Stimulated activated CD8-positive, alpha-beta memory T cell treated with anti-CD3 and anti-CD28 coated beads, Interleukin-2, amount 100 ng/mL, for 48 hours (primary cell): ENCODE measurements at regions not wholly inside any gene's neighbourhood (a gene's known extent, or its start where the extent isn't known, plus 50 kb on each side); places are given as distances from the start of the nearest gene placed in this dataset.

ENCODE experiments used
- DNase-seq, 2 donors: peaks; one replicate each; pipeline ENCODE4 v3.0.0-alpha.2; 2020; ENCODE audit warnings: low read depth in 2 of 2

GRCh38 chr19:31664096-31664495 lies 314.9 kb upstream of the TSHZ3 start:
- no peak for DNase-seq

- no peak for DNase-seq
These were observed 315.8 kb upstream of the TSHZ3 start for GRCh38 chr19:31664997-31665396.

GRCh38 chr19:31666126-31666525 lies 316.9 kb upstream of the TSHZ3 start:
- no peak for DNase-seq

GRCh38 chr19:31667106-31667505 lies 317.9 kb upstream of the TSHZ3 start:
- DNase-seq = no peak

- no peak for DNase-seq
These were observed 319.7 kb upstream of the TSHZ3 start for GRCh38 chr19:31668921-31669320.

- DNase-seq = no peak
These were observed 321.7 kb upstream of the TSHZ3 start for GRCh38 chr19:31670931-31671330.

GRCh38 chr19:31671411-31672035 lies 322.3 kb upstream of the TSHZ3 start:
- no peak for DNase-seq

- DNase-seq = no peak
These were observed 325.4 kb upstream of the TSHZ3 start for GRCh38 chr19:31674503-31675192.

- no peak for DNase-seq
These were observed 326.1 kb upstream of the TSHZ3 start for GRCh38 chr19:31675193-31675913.

- DNase-seq = no peak
These were observed 327.2 kb upstream of the TSHZ3 start for GRCh38 chr19:31676271-31677004.

GRCh38 chr19:31678421-31678820 lies 329.2 kb upstream of the TSHZ3 start:
- no peak for DNase-seq

- DNase-seq = no peak
These were observed 331.9 kb upstream of the TSHZ3 start for GRCh38 chr19:31681121-31681520.

- DNase-seq = no peak
These were observed 344.1 kb upstream of the TSHZ3 start for GRCh38 chr19:31693131-31693932.

GRCh38 chr19:31693933-31694269 lies 344.7 kb upstream of the TSHZ3 start:
- no peak for DNase-seq

- DNase-seq = no peak
These were observed 345.5 kb upstream of the TSHZ3 start for GRCh38 chr19:31694761-31695160.

GRCh38 chr19:31699421-31699820 lies 350.2 kb upstream of the TSHZ3 start:
- no peak for DNase-seq

GRCh38 chr19:31701146-31701545 lies 351.9 kb upstream of the TSHZ3 start:
- no peak for DNase-seq

GRCh38 chr19:31705656-31706055 lies 356.4 kb upstream of the TSHZ3 start:
- DNase-seq = no peak

GRCh38 chr19:31706131-31706530 lies 356.9 kb upstream of the TSHZ3 start:
- no peak for DNase-seq

GRCh38 chr19:31706691-31707620 lies 357.7 kb upstream of the TSHZ3 start:
- no peak for DNase-seq

GRCh38 chr19:31708520-31708919 lies 359.3 kb upstream of the TSHZ3 start:
- DNase-seq = no peak
